Gastrocnemius medialis (tissue), 4 donors: ENCODE measurements at regions not wholly inside any gene's neighbourhood (a gene's known extent, or its start where the extent isn't known, plus 50 kb on each side); places are given as distances from the start of the nearest gene placed in this dataset.

Experiments used
- CTCF ChIP-seq, 5 experiments: fragments of 450-650 bp in 3 of 5; fragments of 200-600 bp in 2 of 5; sonication (generic) in 2 of 5; IDR thresholded peaks in 4 of 5; conservative IDR thresholded peaks in 1 of 5; 1 replicate in 4 of 5; 2 replicates in 1 of 5; pipeline ENCODE4 v1.5.1; 2016 to 2019; ENCODE audit warnings: antibody characterized with exemption in 5 of 5, mild to moderate bottlenecking in 3 of 5, moderate library complexity in 3 of 5
- POLR2A ChIP-seq, 2 donors: fragments of 450-650 bp; IDR thresholded peaks; one replicate each; pipeline ENCODE4 v1.6.1; 2017; ENCODE audit warnings: antibody characterized with exemption in 2 of 2, mild to moderate bottlenecking in 2 of 2, moderate library complexity in 2 of 2

GRCh38 chr16:65809627-65810026 lies 556.9 kb upstream of the CDH5 start:
- TF ChIP-seq CTCF (IDR thresholded peaks at IDR 0.05 in 4 of 5, conservative IDR thresholded peaks at IDR 0.05 in 1 of 5) (no peak), POLR2A (IDR thresholded peaks at IDR 0.05) (no peak)
